ENCODE measurements at regions not wholly inside any gene's neighbourhood (a gene's known extent, or its start where the extent isn't known, plus 50 kb on each side); places are given as distances from the start of the nearest gene placed in this dataset.
A peak's percentile ranks its signal among the peaks of the same experiment; 100 is the strongest.

DNA sequence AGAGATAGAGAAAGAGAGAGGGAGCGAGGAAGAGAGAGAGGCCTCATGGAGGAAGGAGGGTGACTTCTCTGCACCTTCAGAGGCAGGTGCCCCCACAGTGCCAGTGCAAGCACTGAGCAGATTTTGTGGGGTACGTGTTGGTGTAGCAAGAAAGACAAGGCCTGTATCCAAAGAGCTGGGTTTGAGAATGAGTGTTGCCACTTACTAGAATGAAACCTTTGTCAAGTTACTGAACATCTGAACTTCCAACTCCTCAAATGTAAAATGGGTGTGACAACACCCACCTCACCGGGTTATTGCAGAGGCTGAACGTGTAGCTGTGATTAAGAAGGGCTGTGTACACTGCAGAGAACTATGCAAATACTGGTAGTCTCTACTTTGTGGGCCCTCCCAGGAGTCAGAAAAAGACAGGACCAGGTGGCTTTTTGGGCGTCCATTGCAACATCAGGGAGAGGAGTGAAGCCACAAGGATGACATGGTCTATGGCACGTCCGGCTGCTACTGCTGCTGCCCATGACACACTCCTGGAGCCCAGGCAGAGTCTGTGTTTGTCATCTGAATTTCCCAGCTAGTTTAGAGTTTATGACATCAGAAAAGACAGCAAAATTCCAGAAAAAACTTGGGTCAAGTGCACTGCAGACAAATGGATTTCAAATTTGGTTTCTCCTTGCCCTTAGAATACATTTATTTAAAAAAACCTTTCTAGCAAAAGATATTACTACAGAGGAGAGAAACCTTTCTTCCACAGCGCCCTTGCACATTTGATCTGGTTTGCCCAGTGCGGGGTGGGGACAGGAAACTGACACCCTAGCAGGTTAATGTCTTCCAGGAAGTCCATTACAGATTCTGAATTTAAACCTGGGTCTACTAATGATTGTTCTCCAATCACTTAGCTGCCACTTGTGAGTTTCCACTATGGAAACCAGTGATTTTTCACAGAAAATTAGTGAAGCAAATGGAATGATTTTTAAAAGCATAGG is 54.0 kb upstream of the ATP12A start:
- Histone ChIP-seq H3K27ac (no peak overlapping the region), H3K27me3 (no peaks in the 10 kb centered on the region), H3K9ac (no peak overlapping the region), H3K4me2 (0 out of 2 replicates have a peak overlapping the region, but pooled peaks have one; percentile 5), H3K4me1 (peaks cover 19% of the 10 kb centered on the region), H4K20me1 (no peaks in the 10 kb centered on the region), H3K4me3 (no peak overlapping the region), H3K9me3 (peaks cover 24% of the 10 kb centered on the region), H3K36me3 (no peaks in the 10 kb centered on the region)
- TF ChIP-seq Cebpa-rat (IDR thresholded peaks at IDR 0.05) = no peak

- Histone ChIP-seq H3K9me3 (peaks cover 24% of the 10 kb centered on the region), H3K4me3 (no peak overlapping the region), H3K36me3 (no peaks in the 10 kb centered on the region), H3K27ac (no peak overlapping the region), H3K27me3 (no peaks in the 10 kb centered on the region), H3K9ac (no peak overlapping the region), H3K4me2 (no peak overlapping the region), H4K20me1 (no peaks in the 10 kb centered on the region), H3K4me1 (peaks cover 19% of the 10 kb centered on the region)
- TF ChIP-seq Cebpa-rat (IDR thresholded peaks at IDR 0.05) = no peak
Observed at GRCh38 chr13:24627090-24627714, 53.0 kb upstream of the ATP12A start.

GRCh38 chr13:24627946-24628345 is 52.3 kb upstream of the ATP12A start:
- no peak overlapping the region for H3K9ac ChIP-seq
- peaks cover 17% of the 10 kb centered on the region for H3K9me3 ChIP-seq
- H3K4me3 ChIP-seq = no peak overlapping the region
- H4K20me1 ChIP-seq = no peaks in the 10 kb centered on the region
- H3K36me3 ChIP-seq = no peaks in the 10 kb centered on the region
- no peak overlapping the region for H3K27ac ChIP-seq
- H3K4me1 ChIP-seq = peaks cover 21% of the 10 kb centered on the region
- H3K4me2 ChIP-seq = no peak overlapping the region
- H3K27me3 ChIP-seq = no peaks in the 10 kb centered on the region
- TF ChIP-seq Cebpa-rat (IDR thresholded peaks at IDR 0.05) = no peak

GRCh38 chr13:24629320-24629719 is 50.9 kb upstream of the ATP12A start:
- Histone ChIP-seq H3K36me3 (no peaks in the 10 kb centered on the region), H3K4me2 (no peak overlapping the region), H3K27ac (no peak overlapping the region), H3K9me3 (peaks cover 4% of the 10 kb centered on the region; the same call in 1 of the 2 replicates), H4K20me1 (no peaks in the 10 kb centered on the region), H3K9ac (no peak overlapping the region), H3K4me1 (peaks cover 30% of the 10 kb centered on the region), H3K4me3 (no peak overlapping the region), H3K27me3 (no peaks in the 10 kb centered on the region)
- TF ChIP-seq Cebpa-rat (IDR thresholded peaks at IDR 0.05) = no peak

DNA sequence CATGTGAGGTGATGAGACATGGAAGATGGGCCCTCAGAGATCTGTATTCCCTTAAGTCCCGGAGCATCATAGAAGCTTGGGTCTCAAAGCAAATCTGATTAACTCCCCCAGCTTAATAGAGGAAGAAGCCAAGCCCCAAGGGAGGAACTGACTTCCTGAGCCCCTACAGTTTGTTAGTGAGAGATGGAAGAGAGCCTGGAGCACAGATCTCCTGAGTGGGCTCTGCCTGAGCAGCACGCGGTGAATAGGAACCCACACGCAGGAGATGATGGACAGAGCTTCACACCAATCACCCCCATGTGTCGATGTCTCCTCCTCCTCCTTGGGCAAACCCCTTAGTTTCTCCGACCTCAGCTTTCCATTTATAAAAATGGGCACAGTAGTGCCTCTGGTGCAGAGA is 50.1 kb upstream of the ATP12A start:
- Histone ChIP-seq H3K27ac (no peak overlapping the region), H3K4me3 (no peak overlapping the region), H3K9me3 (no peaks in the 10 kb centered on the region), H3K4me2 (peak overlapping the region; percentile 51), H3K36me3 (no peaks in the 10 kb centered on the region), H4K20me1 (no peaks in the 10 kb centered on the region), H3K27me3 (no peaks in the 10 kb centered on the region), H3K9ac (no peak overlapping the region), H3K4me1 (peaks cover 30% of the 10 kb centered on the region)
- TF ChIP-seq Cebpa-rat (IDR thresholded peaks at IDR 0.05) = no peak
